H1 (cell line): ENCODE measurements at regions not wholly inside any gene's neighbourhood (a gene's known extent, or its start where the extent isn't known, plus 50 kb on each side); places are given as distances from the start of the nearest gene placed in this dataset.

Experiments used
- CTCF ChIA-PET: fragments of 300-600 bp; sonication (Branson Sonifier 250); formaldehyde crosslinking; loops from one replicate; lab custom pipeline; 2021; ENCODE audit not compliant: partially characterized antibody; lab: Charles Lee
- POLR2A ChIA-PET: fragments of 300-600 bp; sonication (Branson Sonifier 250); formaldehyde crosslinking; loops from one replicate; lab custom pipeline; 2021; ENCODE audit warnings: inconsistent platforms; ENCODE audit not compliant: partially characterized antibody; lab: Charles Lee
- DNase-seq, 2 experiments: peaks; one replicate each; pipeline versions ENCODE4 v3.0.0 to v3.0.0-alpha.2; 2010 to 2022; ENCODE audit warnings: low spot score in 2 of 2, low read depth in 1 of 2, mixed read lengths in 1 of 2
- FAIRE-seq: peaks from 2 replicates; lab custom pipeline; 2011; peaks lifted over from hg19 to GRCh38; lab: Jason Lieb, UNC
- H2AFZ ChIP-seq: 2 replicates; pipeline ENCODE4 v1.8.1; 2012; ENCODE audit warnings: low read length, inconsistent platforms
- H2AK5ac ChIP-seq: 2 replicates; pipeline ENCODE4 v1.6.1; 2013; ENCODE audit warnings: low read depth, low read length
- H2BK120ac ChIP-seq: replicated peaks from 2 replicates; pipeline ENCODE3; 2013; ENCODE audit warnings: low read depth, low read length, inconsistent platforms
- H2BK12ac ChIP-seq: 2 replicates; pipeline ENCODE4 v1.6.1; 2013; ENCODE audit warnings: low read depth, low read length
- H2BK15ac ChIP-seq: 2 replicates; pipeline ENCODE4 v1.6.1; 2013; ENCODE audit warnings: low read length
- H2BK20ac ChIP-seq: 2 replicates; pipeline ENCODE4 v1.6.1; 2013; ENCODE audit warnings: low read length
- H2BK5ac ChIP-seq: 2 replicates; pipeline ENCODE4 v1.6.1; 2013; ENCODE audit warnings: low read depth, low read length
- H3K14ac ChIP-seq: 2 replicates; pipeline ENCODE4 v1.6.1; 2013; ENCODE audit warnings: inconsistent platforms; ENCODE audit not compliant: insufficient read length
- H3K18ac ChIP-seq: 2 replicates; pipeline ENCODE4 v1.6.1; 2013; ENCODE audit warnings: low read length; ENCODE audit errors: extremely low read depth
- H3K23ac ChIP-seq: 2 replicates; pipeline ENCODE4 v1.6.1; 2013; ENCODE audit warnings: inconsistent platforms; ENCODE audit not compliant: insufficient read length
- H3K23me2 ChIP-seq: 2 replicates; pipeline ENCODE4 v1.6.1; 2013; ENCODE audit warnings: low read depth, low read length
- H3K27ac ChIP-seq: 2 replicates; pipeline ENCODE4 v1.6.1; 2011; ENCODE audit warnings: low read depth, low read length, inconsistent platforms
- H3K27me3 ChIP-seq, 4 experiments: replicated peaks in 1 of 4; 1 replicate in 1 of 4; 2 replicates in 3 of 4; pipeline versions ENCODE4 v1.6.1 to v1.8.1; 2011 to 2013; ENCODE audit warnings: low read length in 3 of 4, mild to moderate bottlenecking in 3 of 4, inconsistent platforms in 2 of 4, mixed read lengths in 2 of 4, moderate library complexity in 1 of 4; ENCODE audit not compliant: control insufficient read depth in 3 of 4, insufficient read depth in 3 of 4; ENCODE audit errors: extremely low read depth in 1 of 4
- H3K36me3 ChIP-seq, 4 experiments: 2 replicates each; pipeline versions ENCODE4 v1.6.1 to v1.8.1; 2011 to 2013; ENCODE audit warnings: mild to moderate bottlenecking in 4 of 4, low read length in 3 of 4, moderate library complexity in 2 of 4, control low read depth in 1 of 4, inconsistent platforms in 1 of 4; ENCODE audit not compliant: insufficient read depth in 4 of 4, control insufficient read depth in 2 of 4
- H3K4ac ChIP-seq: replicated peaks from 2 replicates; pipeline ENCODE3; 2013; ENCODE audit warnings: low read length, low read depth, mixed read lengths, inconsistent platforms; ENCODE audit not compliant: insufficient read length
- H3K4me1 ChIP-seq, 4 experiments: replicated peaks in 1 of 4; 1 replicate in 1 of 4; 2 replicates in 3 of 4; pipeline versions ENCODE4 v1.6.1 to v1.8.1; 2011 to 2013; ENCODE audit warnings: low read length in 3 of 4, inconsistent platforms in 2 of 4, mixed read lengths in 1 of 4; ENCODE audit not compliant: insufficient read depth in 4 of 4, control insufficient read depth in 3 of 4
- H3K4me2 ChIP-seq, 2 experiments: 2 replicates each; pipeline versions ENCODE4 v1.6.1 to v1.8.1; 2011 to 2013; ENCODE audit warnings: low read depth in 2 of 2, low read length in 2 of 2, control low read depth in 1 of 2, inconsistent platforms in 1 of 2, mild to moderate bottlenecking in 1 of 2; ENCODE audit not compliant: insufficient read depth in 1 of 2
- H3K4me3 ChIP-seq, 4 experiments: fragments of 200-600, 300-600 bp in 1 of 4; sonication (generic), shearing (Covaris generic), sonication (Bioruptor Twin) in 1 of 4; 2 replicates each; pipeline versions ENCODE4 v1.5.1 to v1.8.1; 2011 to 2016; ENCODE audit warnings: low read length in 4 of 4, low read depth in 3 of 4, control low read depth in 2 of 4, inconsistent platforms in 2 of 4, mild to moderate bottlenecking in 2 of 4, mixed read lengths in 1 of 4, moderate library complexity in 1 of 4; ENCODE audit not compliant: insufficient read depth in 2 of 4; ENCODE audit errors: extremely low read depth in 1 of 4
- H3K56ac ChIP-seq: replicated peaks from 2 replicates; pipeline ENCODE3; 2013; ENCODE audit warnings: low read depth, mild to moderate bottlenecking, mixed read lengths, low read length, inconsistent platforms; ENCODE audit not compliant: insufficient read length
- H3K79me1 ChIP-seq: 2 replicates; pipeline ENCODE4 v1.6.1; 2013; ENCODE audit warnings: low read depth, low read length, control low read depth
- H3K79me2 ChIP-seq, 2 experiments: 2 replicates each; pipeline versions ENCODE4 v1.6.1 to v1.8.1; 2012 to 2013; ENCODE audit warnings: low read length in 2 of 2, mild to moderate bottlenecking in 2 of 2, inconsistent platforms in 1 of 2; ENCODE audit not compliant: insufficient read depth in 2 of 2, control insufficient read depth in 1 of 2
- H3K9ac ChIP-seq, 4 experiments: replicated peaks in 1 of 4; 1 replicate in 1 of 4; 2 replicates in 3 of 4; pipeline versions ENCODE4 v1.6.1 to v1.8.1; 2011 to 2013; ENCODE audit warnings: low read depth in 3 of 4, low read length in 3 of 4, control low read depth in 2 of 4, mild to moderate bottlenecking in 2 of 4, moderate library complexity in 2 of 4, inconsistent platforms in 1 of 4; ENCODE audit errors: extremely low read depth in 1 of 4
- H3K9me3 ChIP-seq, 2 experiments: 2 replicates each; pipeline versions ENCODE4 v1.6.1 to v1.8.1; 2012 to 2013; ENCODE audit warnings: mild to moderate bottlenecking in 2 of 2, moderate library complexity in 2 of 2, control low read depth in 1 of 2, inconsistent platforms in 1 of 2, low read depth in 1 of 2, low read length in 1 of 2, mixed read lengths in 1 of 2; ENCODE audit not compliant: insufficient read depth in 2 of 2
- H4K20me1 ChIP-seq, 2 experiments: replicated peaks in 1 of 2; 2 replicates each; pipeline versions ENCODE3 to v1.8.1; 2011 to 2013; ENCODE audit warnings: inconsistent platforms in 2 of 2, low read length in 2 of 2, mild to moderate bottlenecking in 1 of 2; ENCODE audit not compliant: insufficient read depth in 2 of 2, control insufficient read depth in 1 of 2
- H4K5ac ChIP-seq: 2 replicates; pipeline ENCODE4 v1.6.1; 2013; ENCODE audit warnings: low read length, low read depth, mixed read lengths, inconsistent platforms; ENCODE audit not compliant: insufficient read length
- H4K8ac ChIP-seq: 2 replicates; pipeline ENCODE4 v1.8.0; 2013; ENCODE audit warnings: mild to moderate bottlenecking, moderate library complexity, low read length, inconsistent platforms; ENCODE audit not compliant: insufficient read depth; ENCODE audit errors: extremely low read depth
- H4K91ac ChIP-seq: replicated peaks from 2 replicates; pipeline ENCODE3; 2013; ENCODE audit warnings: low read length, mixed read lengths, inconsistent platforms; ENCODE audit not compliant: insufficient read length
- CREB1 ChIP-seq: IDR thresholded peaks from 2 replicates; pipeline ENCODE4 v1.6.1; 2012; ENCODE audit warnings: inconsistent platforms
- EZH2 ChIP-seq: fragments of 200-600 bp; sonication (generic); IDR thresholded peaks from 2 replicates; pipeline ENCODE4 v1.7.1; 2012; ENCODE audit warnings: low read depth, mild to moderate bottlenecking, moderate library complexity, low read length, inconsistent platforms; ENCODE audit not compliant: severe bottlenecking
- GTF2F1 ChIP-seq: IDR thresholded peaks from 2 replicates; pipeline ENCODE4 v1.6.1; 2012; ENCODE audit warnings: low read depth, low read length, improper control_type of control experiment, borderline replicate concordance
- KDM4A ChIP-seq: IDR thresholded peaks from one replicate; pipeline ENCODE4 v1.7.1; 2012; ENCODE audit warnings: low read depth, mild to moderate bottlenecking, moderate library complexity, low read length, inconsistent platforms; ENCODE audit not compliant: severe bottlenecking
- SIRT6 ChIP-seq: IDR thresholded peaks from one replicate; pipeline ENCODE4 v1.7.1; 2012; ENCODE audit warnings: low read length, inconsistent platforms
- SP4 ChIP-seq: IDR thresholded peaks from 2 replicates; pipeline ENCODE4 v1.6.1; 2012; ENCODE audit warnings: low read length, inconsistent platforms
- SUZ12 ChIP-seq: fragments of 200-600 bp; sonication (generic); IDR thresholded peaks from 2 replicates; pipeline ENCODE4 v1.6.1; 2012; ENCODE audit warnings: mild to moderate bottlenecking, inconsistent platforms, low read length, moderate library complexity, mixed read lengths
- TF ChIP-seq, protein P1 (sequence below): IDR thresholded peaks from 2 replicates; pipeline ENCODE4 v1.6.1; 2012; ENCODE audit warnings: inconsistent platforms

DNA sequence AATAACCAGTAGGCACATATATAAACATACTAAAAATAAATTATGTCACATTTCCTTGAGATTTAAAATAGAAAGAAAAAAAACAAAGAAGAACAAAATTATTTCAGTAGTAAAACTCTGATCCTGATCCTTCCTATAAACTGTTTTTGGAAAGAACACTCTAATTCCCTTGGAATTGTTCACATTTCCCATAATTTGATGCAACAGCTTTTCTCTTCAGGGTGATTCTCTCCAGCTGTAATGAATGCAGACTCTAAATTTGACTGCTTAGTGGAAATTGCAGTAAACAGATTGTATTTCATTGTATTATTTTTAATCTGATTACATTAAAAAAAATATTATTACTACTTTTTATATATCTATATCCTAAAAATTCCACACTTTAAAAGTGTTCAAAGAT lies 70.2 kb upstream of the ABI3BP start:
- no peak for FAIRE-seq
- Histone ChIP-seq H2BK12ac (no peak overlapping the region), H2BK15ac (no peak overlapping the region), H3K27me3 (no peaks in the 10 kb centered on the region), H2BK120ac (no peak overlapping the region), H3K18ac (no peak overlapping the region), H3K9ac (no peak overlapping the region), H4K20me1 (no peaks in the 10 kb centered on the region), H3K4me1 (no peaks in the 10 kb centered on the region), H3K23ac (no peak overlapping the region), H2BK20ac (no peak overlapping the region), H3K4ac (no peak overlapping the region), H3K4me3 (no peak overlapping the region), H3K14ac (no peak overlapping the region), H2BK5ac (no peak overlapping the region), H3K36me3 (no peaks in the 10 kb centered on the region), H3K9me3 (no peaks in the 10 kb centered on the region), H3K79me1 (no peaks in the 10 kb centered on the region), H3K23me2 (no peaks in the 10 kb centered on the region), H4K5ac (no peak overlapping the region)
- POLR2A ChIA-PET, result no interaction called here
- CTCF ChIA-PET, result interaction anchor here (0.9 to 1.2 kb wide), 2 partner anchors 9 to 117 kb away, joined by 4 to 5 read pairs; no protein-coding TSS in a partner anchor
- TF ChIP-seq EZH2 (no peak), SIRT6 (no peak), KDM4A (no peak), CREB1 (no peak), SUZ12 (no peak), SP4 (no peak), GTF2F1 (no peak)
- TF ChIP-seq, protein P1, sequence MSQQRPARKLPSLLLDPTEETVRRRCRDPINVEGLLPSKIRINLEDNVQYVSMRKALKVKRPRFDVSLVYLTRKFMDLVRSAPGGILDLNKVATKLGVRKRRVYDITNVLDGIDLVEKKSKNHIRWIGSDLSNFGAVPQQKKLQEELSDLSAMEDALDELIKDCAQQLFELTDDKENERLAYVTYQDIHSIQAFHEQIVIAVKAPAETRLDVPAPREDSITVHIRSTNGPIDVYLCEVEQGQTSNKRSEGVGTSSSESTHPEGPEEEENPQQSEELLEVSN, result no peak
- TF ChIP-seq, all 59 proteins: peak for 0
- no peak for DNase-seq
- Histone ChIP-seq H3K27ac (no peak overlapping the region), H4K91ac (no peak overlapping the region), H3K56ac (no peak overlapping the region), H2AFZ (no peak overlapping the region), H3K4me2 (no peak overlapping the region), H4K8ac (no peak overlapping the region), H3K79me2 (no peaks in the 10 kb centered on the region), H2AK5ac (no peak overlapping the region)
